ENCODE measurements at regions not wholly inside any gene's neighbourhood (a gene's known extent, or its start where the extent isn't known, plus 50 kb on each side); places are given as distances from the start of the nearest gene placed in this dataset.

GRCh38 chr7:18154726-18155125 is 127.1 kb upstream of the PRPS1L1 start:
- peak; percentile 36 for DNase-seq

- no peak for DNase-seq
Observed at GRCh38 chr7:18157233-18157632, 129.6 kb upstream of the PRPS1L1 start.

GRCh38 chr7:18162657-18163056 is 135.0 kb upstream of the PRPS1L1 start:
- peak; percentile 76 for DNase-seq

GRCh38 chr7:18163091-18163490 is 135.4 kb upstream of the PRPS1L1 start:
- DNase-seq, result peak; percentile 39

- DNase-seq, result no peak
Observed at GRCh38 chr7:18165166-18165565, 137.5 kb upstream of the PRPS1L1 start.

- DNase-seq, result no peak
Observed at GRCh38 chr7:18166002-18166401, 138.4 kb upstream of the PRPS1L1 start.

DNA sequence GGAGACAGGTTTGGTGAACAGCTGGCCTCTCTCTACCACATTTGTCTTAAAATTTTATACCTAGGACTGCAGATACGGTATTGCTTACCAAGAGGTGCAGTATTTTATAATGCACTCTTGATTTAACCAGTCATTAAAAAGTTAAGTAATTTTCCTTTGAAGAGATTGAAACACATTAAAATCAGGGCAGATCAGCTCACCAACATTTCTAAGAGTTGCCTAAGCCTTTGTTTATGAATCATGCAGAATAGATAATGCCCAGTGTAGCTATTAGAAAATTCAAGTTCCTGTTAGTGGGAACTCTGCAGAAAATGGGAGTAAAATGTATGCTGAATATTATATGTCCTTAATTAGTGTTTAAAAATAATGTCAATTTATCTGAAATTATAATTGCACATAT is 140.2 kb upstream of the PRPS1L1 start:
- no peak for DNase-seq

GRCh38 chr7:18174996-18175395 is 147.3 kb upstream of the PRPS1L1 start:
- no peak for DNase-seq

- no peak for DNase-seq
Observed at GRCh38 chr7:18175801-18176450, 148.3 kb upstream of the PRPS1L1 start.

GRCh38 chr7:18177129-18177814 is 149.6 kb upstream of the PRPS1L1 start:
- DNase-seq, result peak; percentile 53

DNA sequence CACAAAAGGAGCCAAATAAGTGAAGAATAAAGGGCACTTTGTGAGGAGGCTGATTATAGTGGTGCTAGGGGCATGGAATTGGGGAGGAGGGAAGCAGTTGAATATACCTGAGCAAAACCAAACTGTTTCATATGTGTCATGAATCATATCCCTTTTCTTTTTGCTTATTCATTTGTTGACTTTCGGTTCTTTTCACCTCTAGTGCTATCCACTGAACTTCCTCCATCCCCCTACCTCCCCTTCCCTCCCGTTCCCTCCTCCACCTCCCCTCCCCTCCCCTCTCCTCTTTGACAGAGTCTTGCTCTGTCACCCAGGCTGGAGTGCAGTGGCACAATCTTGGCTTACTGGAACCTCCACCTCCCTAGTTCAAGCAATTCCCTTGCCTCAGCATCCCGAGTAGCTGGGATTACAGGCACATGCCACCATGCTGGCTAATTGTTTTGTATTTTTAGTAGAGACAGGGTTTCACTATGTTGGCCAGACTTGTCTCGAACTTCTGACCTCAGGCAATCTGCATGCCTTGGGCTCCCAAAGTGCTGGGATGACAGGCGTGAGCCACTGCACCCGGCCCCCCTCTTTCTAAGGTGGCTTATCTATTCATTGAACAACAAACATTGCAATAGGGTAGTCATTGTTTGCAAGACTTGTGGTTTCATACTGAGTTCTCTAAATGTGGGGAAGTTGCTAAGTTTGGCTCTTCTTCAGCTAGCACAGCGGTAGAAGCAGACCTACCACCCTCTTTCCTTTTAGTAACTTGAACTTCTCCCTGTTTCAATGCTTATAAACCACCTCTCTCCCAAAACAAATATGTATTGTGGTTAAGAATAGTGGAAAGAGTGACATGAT is 150.4 kb upstream of the PRPS1L1 start:
- DNase-seq, result peak; percentile 56

- DNase-seq, result peak; percentile 81
Observed at GRCh38 chr7:18179093-18179492, 151.4 kb upstream of the PRPS1L1 start.

GRCh38 chr7:18180685-18181084 is 153.0 kb upstream of the PRPS1L1 start:
- no peak for DNase-seq

DNA sequence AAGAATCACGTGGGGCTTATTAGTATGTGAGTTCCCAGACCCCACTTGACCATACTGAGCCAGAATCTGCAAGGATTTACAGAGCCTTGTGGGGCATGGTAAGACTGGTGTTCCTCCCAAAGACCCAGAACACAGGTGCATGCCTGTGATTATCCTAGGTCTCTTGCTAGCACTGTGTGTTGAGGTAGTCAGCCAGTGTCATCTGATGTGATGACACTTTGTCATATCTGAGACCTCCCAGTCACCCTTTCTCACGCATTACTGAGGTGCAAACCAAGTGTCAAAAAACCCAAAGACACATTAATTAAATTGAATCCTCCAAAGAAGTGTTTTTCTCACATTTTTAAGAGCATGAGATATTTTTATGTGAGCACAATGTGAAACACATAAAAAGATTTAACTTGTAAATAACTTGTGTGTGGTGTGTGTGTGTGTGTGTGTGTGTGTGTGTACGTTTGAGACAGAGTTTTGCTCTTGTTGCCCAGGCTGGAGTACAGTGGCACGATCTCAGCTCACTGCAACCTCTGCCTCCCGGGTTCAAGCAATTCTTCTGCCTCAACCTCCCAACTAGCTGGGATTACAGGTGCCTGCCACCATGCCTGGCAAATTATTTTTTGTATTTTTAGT is 162.0 kb upstream of the PRPS1L1 start:
- DNase-seq, result no peak

- peak; percentile 39 for DNase-seq
Observed at GRCh38 chr7:18191341-18191740, 163.7 kb upstream of the PRPS1L1 start.

DNA sequence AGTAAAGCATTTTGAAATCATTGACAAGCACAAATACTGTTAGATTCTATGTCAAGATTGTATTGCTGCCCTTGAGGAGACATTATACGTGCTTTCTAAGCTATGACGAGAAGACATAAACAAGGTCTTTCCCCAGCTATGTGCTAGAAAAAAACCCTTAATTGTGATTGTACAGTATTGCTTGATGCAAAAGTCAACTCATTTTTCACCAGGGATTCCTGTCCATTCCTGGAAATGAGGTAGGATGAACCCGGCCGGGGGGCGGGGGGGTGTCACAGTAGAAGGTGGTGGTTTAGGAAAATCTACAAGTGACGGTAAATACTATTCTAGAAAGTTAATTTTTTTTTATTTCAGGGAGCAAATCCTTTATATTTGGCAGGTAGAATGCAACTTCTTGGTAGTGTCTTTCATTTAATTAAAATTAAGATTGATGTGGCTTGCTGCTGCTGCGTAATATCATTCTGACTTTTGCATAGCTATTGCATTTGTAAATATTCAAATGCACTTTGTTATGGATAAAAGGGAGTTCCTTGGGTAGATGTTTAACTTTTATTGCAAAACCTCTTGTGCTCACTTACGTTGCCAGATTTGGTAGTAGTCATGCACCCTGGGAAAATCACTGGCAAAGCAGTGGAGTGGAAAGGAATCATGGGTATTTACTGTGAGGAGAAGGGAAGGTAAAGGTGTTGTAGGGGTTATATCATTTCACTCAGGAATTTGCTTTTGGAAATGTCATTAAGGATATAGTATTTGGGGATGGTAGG is 164.4 kb upstream of the PRPS1L1 start:
- DNase-seq, result no peak

GRCh38 chr7:18194616-18195015 is 167.0 kb upstream of the PRPS1L1 start:
- no peak for DNase-seq

- no peak for DNase-seq
Observed at GRCh38 chr7:18196638-18197037, 169.0 kb upstream of the PRPS1L1 start.

GRCh38 chr7:18198868-18199267 is 171.2 kb upstream of the PRPS1L1 start:
- DNase-seq, result no peak

- no peak for DNase-seq
Observed at GRCh38 chr7:18200266-18200665, 172.6 kb upstream of the PRPS1L1 start.

DNA sequence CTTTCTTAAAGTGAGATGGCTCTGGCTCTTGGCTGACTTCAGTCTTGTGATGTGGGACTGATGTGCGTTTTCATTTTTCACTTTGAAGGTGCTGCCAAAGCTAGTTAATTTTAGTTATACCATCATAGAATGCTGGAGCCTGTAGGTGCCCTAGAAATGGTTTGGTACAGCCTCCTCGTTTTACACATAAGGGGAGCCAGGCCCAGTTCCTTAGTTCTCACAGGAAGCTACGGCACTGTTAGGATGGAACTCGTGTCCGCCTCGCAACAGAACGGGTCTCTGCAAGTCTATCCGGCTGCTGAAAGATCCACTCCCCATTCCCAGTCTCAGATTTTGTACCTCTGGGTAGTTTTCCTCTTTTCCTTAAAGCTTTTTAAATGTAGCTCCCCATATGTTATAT is 173.2 kb upstream of the PRPS1L1 start:
- peak; percentile 24 for DNase-seq

GRCh38 chr7:18201350-18201749 is 173.7 kb upstream of the PRPS1L1 start:
- peak; percentile 55 for DNase-seq
